HFFc6 (cell line): ENCODE measurements at regions not wholly inside any gene's neighbourhood (a gene's known extent, or its start where the extent isn't known, plus 50 kb on each side); places are given as distances from the start of the nearest gene placed in this dataset.

ENCODE experiments used
- DNase-seq: peaks from one replicate; pipeline ENCODE4 v3.0.0-alpha.2; 2018
- H3K27ac Mint-ChIP-seq: 2 replicates; pipeline ENCODE4 v1.8.0; 2020; ENCODE audit warnings: mild to moderate bottlenecking, mixed read lengths
- H3K27me3 Mint-ChIP-seq: 2 replicates; pipeline ENCODE4 v1.8.0; 2021; ENCODE audit warnings: mild to moderate bottlenecking, moderate library complexity, mixed read lengths; ENCODE audit not compliant: insufficient read depth
- H3K36me3 Mint-ChIP-seq: 2 replicates; pipeline ENCODE4 v1.8.0; 2021; ENCODE audit warnings: low read depth, mixed read lengths
- H3K4me1 Mint-ChIP-seq: 2 replicates; pipeline ENCODE4 v1.8.0; 2020; ENCODE audit warnings: low read depth, mixed read lengths
- H3K4me3 Mint-ChIP-seq: 2 replicates; pipeline ENCODE4 v1.8.0; 2020; ENCODE audit warnings: mild to moderate bottlenecking, moderate library complexity, mixed read lengths
- H3K9me3 Mint-ChIP-seq: 2 replicates; pipeline ENCODE4 v1.8.0; 2020; ENCODE audit warnings: mild to moderate bottlenecking, mixed read lengths
- CTCF ChIP-seq: fragments of 200-600 bp; sonication (generic); IDR thresholded peaks from 2 replicates; pipeline ENCODE4 v1.5.0; 2021; ENCODE audit warnings: antibody characterized with exemption, mild to moderate bottlenecking

GRCh38 chr16:87114832-87115231 is 202.4 kb downstream of the C16orf95 start:
- Mint-ChIP-seq H3K9me3 (no peaks in the 10 kb centered on the region), H3K4me3 (no peak overlapping the region), H3K27me3 (peaks cover 15% of the 10 kb centered on the region; the same call in 1 of the 2 replicates), H3K36me3 (no peaks in the 10 kb centered on the region), H3K27ac (no peak overlapping the region), H3K4me1 (no peaks in the 10 kb centered on the region; the same call in 1 of the 2 replicates)
- DNase-seq: no peak
- TF ChIP-seq CTCF: no peak

GRCh38 chr16:87115646-87116045 is 201.5 kb downstream of the C16orf95 start:
- H3K4me1 Mint-ChIP-seq: no peaks in the 10 kb centered on the region
- no peaks in the 10 kb centered on the region for H3K36me3 Mint-ChIP-seq
- no peak for DNase-seq
- H3K9me3 Mint-ChIP-seq: no peaks in the 10 kb centered on the region
- no peak overlapping the region for H3K27ac Mint-ChIP-seq
- no peak for TF ChIP-seq CTCF
- peaks cover 21% of the 10 kb centered on the region; the same call in 1 of the 2 replicates for H3K27me3 Mint-ChIP-seq
- no peak overlapping the region for H3K4me3 Mint-ChIP-seq

- DNase-seq: no peak
- H3K36me3 Mint-ChIP-seq: no peaks in the 10 kb centered on the region
- no peak overlapping the region for H3K27ac Mint-ChIP-seq
- H3K9me3 Mint-ChIP-seq: no peaks in the 10 kb centered on the region
- no peak for TF ChIP-seq CTCF
- H3K4me1 Mint-ChIP-seq: no peaks in the 10 kb centered on the region
- H3K4me3 Mint-ChIP-seq: no peak overlapping the region
- peaks cover 21% of the 10 kb centered on the region; the same call in 1 of the 2 replicates for H3K27me3 Mint-ChIP-seq
Measured at GRCh38 chr16:87117936-87118335, 199.3 kb downstream of the C16orf95 start.

DNA sequence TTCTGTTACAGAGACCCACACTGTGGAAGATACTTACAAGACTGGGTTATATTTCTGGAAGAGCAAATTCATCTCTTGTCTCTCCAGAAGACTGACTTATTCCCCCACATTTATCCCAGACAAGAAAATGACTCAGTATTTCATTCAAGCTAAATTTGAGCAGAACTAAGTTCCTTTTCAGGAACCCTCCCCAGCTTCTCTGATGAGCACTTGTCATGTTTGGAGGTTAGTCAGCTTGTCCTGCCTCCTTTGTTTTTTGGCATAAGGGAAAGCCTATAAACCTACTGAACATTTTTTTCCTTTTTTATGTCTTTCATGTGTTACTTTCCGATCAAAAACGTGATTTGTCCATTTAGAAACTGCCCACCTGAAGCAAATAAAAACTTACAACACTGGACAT is 198.0 kb downstream of the C16orf95 start:
- TF ChIP-seq CTCF: no peak
- no peak overlapping the region for H3K4me3 Mint-ChIP-seq
- H3K4me1 Mint-ChIP-seq: no peaks in the 10 kb centered on the region
- no peak overlapping the region for H3K27ac Mint-ChIP-seq
- DNase-seq: no peak
- peaks cover 19% of the 10 kb centered on the region; the same call in 1 of the 2 replicates for H3K27me3 Mint-ChIP-seq
- H3K9me3 Mint-ChIP-seq: 0 out of 2 replicates have a peak, but pooled peaks cover 5% of the 10 kb centered on the region
- no peaks in the 10 kb centered on the region for H3K36me3 Mint-ChIP-seq

DNA sequence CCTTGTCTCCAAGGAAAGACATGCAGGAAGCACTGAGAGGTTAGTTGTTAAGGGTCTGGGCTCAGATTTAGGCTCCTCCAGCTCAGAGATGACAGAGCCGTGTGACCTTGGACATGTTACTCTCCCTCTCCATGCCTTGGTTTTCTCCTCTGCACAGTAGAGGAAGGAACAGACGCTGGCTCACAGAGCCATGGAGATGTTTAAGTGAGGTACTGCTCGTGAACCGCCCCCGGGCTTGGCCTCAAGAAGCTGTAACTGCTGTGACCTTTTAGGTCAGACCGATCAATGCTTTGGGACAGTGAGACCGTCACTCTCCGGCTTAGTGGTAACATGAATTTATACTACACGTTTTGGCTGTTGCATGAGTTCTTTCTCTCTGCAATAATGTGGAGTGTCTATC is 197.4 kb downstream of the C16orf95 start:
- Mint-ChIP-seq H3K4me3 (no peak overlapping the region), H3K27ac (no peak overlapping the region), H3K27me3 (peaks cover 18% of the 10 kb centered on the region; the same call in 1 of the 2 replicates), H3K4me1 (no peaks in the 10 kb centered on the region), H3K36me3 (no peaks in the 10 kb centered on the region), H3K9me3 (0 out of 2 replicates have a peak, but pooled peaks cover 5% of the 10 kb centered on the region)
- no peak for DNase-seq
- TF ChIP-seq CTCF: no peak

- H3K27me3 Mint-ChIP-seq: peaks cover 23% of the 10 kb centered on the region; the same call in 1 of the 2 replicates
- no peaks in the 10 kb centered on the region for H3K36me3 Mint-ChIP-seq
Measured at GRCh38 chr16:87121816-87122215, 195.4 kb downstream of the C16orf95 start.

More at GRCh38 chr16:87121816-87122215, 195.4 kb downstream of the C16orf95 start:
- no peak for TF ChIP-seq CTCF
- H3K9me3 Mint-ChIP-seq: 0 out of 2 replicates have a peak, but pooled peaks cover 5% of the 10 kb centered on the region
- no peak for DNase-seq
- H3K27ac Mint-ChIP-seq: no peak overlapping the region
- no peak overlapping the region for H3K4me3 Mint-ChIP-seq
- H3K4me1 Mint-ChIP-seq: peaks cover 4% of the 10 kb centered on the region; the same call in 1 of the 2 replicates
